ENCODE measurements at regions not wholly inside any gene's neighbourhood (a gene's known extent, or its start where the extent isn't known, plus 50 kb on each side); places are given as distances from the start of the nearest gene placed in this dataset.

DNA sequence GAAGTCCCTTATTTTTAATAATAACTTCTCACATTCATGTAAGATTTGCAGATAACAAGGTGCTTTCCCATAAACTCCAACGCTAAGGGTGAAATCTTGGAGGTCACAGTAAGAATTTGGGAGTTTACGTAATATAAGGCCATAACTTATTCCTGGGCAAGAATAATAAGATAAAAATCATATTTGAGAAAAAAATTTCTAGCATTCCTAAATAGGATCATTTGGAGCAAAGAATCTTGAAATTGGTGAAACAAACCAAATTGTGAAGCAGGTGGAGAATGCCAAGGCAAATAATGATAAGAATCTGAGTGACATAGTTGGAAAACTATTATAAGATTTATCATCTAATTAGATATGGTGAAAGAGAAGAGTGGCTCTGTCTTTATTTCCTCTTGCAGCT lies 50.4 kb upstream of the FGF16 start:
- TF ChIP-seq POLR2A (IDR thresholded peaks at IDR 0.05; ENCODE audit: low read depth): no peak
- no peak for TF ChIP-seq EP300 (IDR thresholded peaks at IDR 0.05)
